ENCODE measurements at regions not wholly inside any gene's neighbourhood (a gene's known extent, or its start where the extent isn't known, plus 50 kb on each side); places are given as distances from the start of the nearest gene placed in this dataset.

GRCh38 chr14:29102996-29103395 is 336.4 kb downstream of the FOXG1 start:
- H3K4me3 ChIP-seq: no peak overlapping the region
- no peak for TF ChIP-seq CTCF (IDR thresholded peaks at IDR 0.05)
- no peak for TF ChIP-seq POLR2A (IDR thresholded peaks at IDR 0.05)
- H3K9me3 ChIP-seq: no peaks in the 10 kb centered on the region
- no peaks in the 10 kb centered on the region for H3K27me3 ChIP-seq
- no peak overlapping the region for H3K27ac ChIP-seq
- DNase-seq: no peak
- H3K4me1 ChIP-seq: no peaks in the 10 kb centered on the region
- intact Hi-C loops (cut with DNase I): no loop called here
- ATAC-seq: no peak
- WGBS, 2 donors: 39 to 53% methylated on average over 2 of the region's 2 CpGs
- H3K36me3 ChIP-seq (replicated peaks in 1 of 2; ENCODE audit: insufficient read depth in 1 of 2, low read depth in 2 of 2): no peaks in the 10 kb centered on the region

GRCh38 chr14:29108908-29109307 is 342.3 kb downstream of the FOXG1 start:
- ATAC-seq: no peak
- H3K27ac ChIP-seq: no peak overlapping the region
- DNase-seq: no peak

GRCh38 chr14:29109589-29109988 is 343.0 kb downstream of the FOXG1 start:
- Histone ChIP-seq H3K36me3 (replicated peaks in 1 of 2; ENCODE audit: insufficient read depth in 1 of 2, low read depth in 2 of 2) (no peaks in the 10 kb centered on the region), H3K4me1 (no peaks in the 10 kb centered on the region), H3K9me3 (no peaks in the 10 kb centered on the region), H3K27ac (no peak overlapping the region), H3K4me3 (no peak overlapping the region), H3K27me3 (no peaks in the 10 kb centered on the region)
- TF ChIP-seq CTCF (IDR thresholded peaks at IDR 0.05) (no peak), POLR2A (IDR thresholded peaks at IDR 0.05) (no peak)
- 63 to 65% methylated on average over 1 of the region's 1 CpG for WGBS, 2 donors
- no peak for ATAC-seq
- intact Hi-C loops (cut with DNase I): no loop called here
- no peak for DNase-seq

More at GRCh38 chr14:29108908-29109307, 342.3 kb downstream of the FOXG1 start:
- Histone ChIP-seq H3K36me3 (replicated peaks in 1 of 2; ENCODE audit: insufficient read depth in 1 of 2, low read depth in 2 of 2) (no peaks in the 10 kb centered on the region), H3K4me1 (no peaks in the 10 kb centered on the region), H3K27me3 (no peaks in the 10 kb centered on the region), H3K9me3 (no peaks in the 10 kb centered on the region), H3K4me3 (no peak overlapping the region)
- WGBS, 2 donors: 79% methylated on average over 1 of the region's 1 CpG
- TF ChIP-seq POLR2A (IDR thresholded peaks at IDR 0.05) (no peak), CTCF (IDR thresholded peaks at IDR 0.05) (no peak)
- intact Hi-C loops (cut with DNase I): no loop called here

GRCh38 chr14:29111554-29111953 is 345.0 kb downstream of the FOXG1 start:
- no peak for ATAC-seq
- no peak for TF ChIP-seq CTCF (IDR thresholded peaks at IDR 0.05)
- TF ChIP-seq POLR2A (IDR thresholded peaks at IDR 0.05): no peak
- intact Hi-C loops (cut with DNase I): no loop called here
- Histone ChIP-seq H3K9me3 (no peaks in the 10 kb centered on the region), H3K27me3 (no peaks in the 10 kb centered on the region), H3K4me1 (no peaks in the 10 kb centered on the region), H3K36me3 (replicated peaks in 1 of 2; ENCODE audit: insufficient read depth in 1 of 2, low read depth in 2 of 2) (no peaks in the 10 kb centered on the region), H3K27ac (no peak overlapping the region), H3K4me3 (no peak overlapping the region)
- DNase-seq: no peak
- WGBS, 2 donors: 21 to 33% methylated on average over 3 of the region's 3 CpGs

GRCh38 chr14:29123017-29123416 is 356.4 kb downstream of the FOXG1 start:
- no peak overlapping the region for H3K4me3 ChIP-seq
- DNase-seq (no peak), ATAC-seq (no peak)
- intact Hi-C loops (cut with DNase I): no loop called here
- 52 to 71% methylated on average over 1 of the region's 1 CpG for WGBS, 2 donors
- H3K4me1 ChIP-seq: no peaks in the 10 kb centered on the region
- H3K27me3 ChIP-seq: no peaks in the 10 kb centered on the region
- H3K9me3 ChIP-seq: no peaks in the 10 kb centered on the region
- no peaks in the 10 kb centered on the region for H3K36me3 ChIP-seq (replicated peaks in 1 of 2; ENCODE audit: insufficient read depth in 1 of 2, low read depth in 2 of 2)
- TF ChIP-seq POLR2A (IDR thresholded peaks at IDR 0.05): no peak
- TF ChIP-seq CTCF (IDR thresholded peaks at IDR 0.05): no peak
- H3K27ac ChIP-seq: no peak overlapping the region
